ENCODE measurements at regions not wholly inside any gene's neighbourhood (a gene's known extent, or its start where the extent isn't known, plus 50 kb on each side); places are given as distances from the start of the nearest gene placed in this dataset.

GRCh38 chr13:65103351-65103750, 2126.8 kb downstream of the PCDH9 start:
- TF ChIP-seq POLR2A (IDR thresholded peaks at IDR 0.05; ENCODE audit: borderline replicate concordance, extremely low read depth, insufficient read depth, insufficient read length) (no peak), TCF7L2 (IDR thresholded peaks at IDR 0.05; ENCODE audit: borderline replicate concordance, extremely low read depth, insufficient read depth, insufficient read length) (no peak), JUND (IDR thresholded peaks at IDR 0.05) (no peak), CTCF (IDR thresholded peaks at IDR 0.05 in 2 of 3, conservative IDR thresholded peaks at IDR 0.05 in 1 of 3; ENCODE audit: borderline replicate concordance in 1 of 3, insufficient read depth in 1 of 3, low read depth in 2 of 3, low read length in 2 of 3) (no peak), EZH2phosphoT487 (IDR thresholded peaks at IDR 0.05; ENCODE audit: borderline replicate concordance) (no peak)

Data from HCT116 (cell line).